HG02981 (cell line): ENCODE measurements at regions not wholly inside any gene's neighbourhood (a gene's known extent, or its start where the extent isn't known, plus 50 kb on each side); places are given as distances from the start of the nearest gene placed in this dataset.
"Not testable (repeated sequence)": the region's sequence is repeated elsewhere in the genome, so short reads cannot be mapped to it uniquely, and the experiment has no call there.

Experiments
- ATAC-seq: cut with Tn5 transposase; IDR thresholded peaks from one replicate; pipeline ENCODE4 v1.9.1; 2021; ENCODE audit warnings: mild to moderate bottlenecking, moderate library complexity; ENCODE audit not compliant: unreplicated experiment

DNA sequence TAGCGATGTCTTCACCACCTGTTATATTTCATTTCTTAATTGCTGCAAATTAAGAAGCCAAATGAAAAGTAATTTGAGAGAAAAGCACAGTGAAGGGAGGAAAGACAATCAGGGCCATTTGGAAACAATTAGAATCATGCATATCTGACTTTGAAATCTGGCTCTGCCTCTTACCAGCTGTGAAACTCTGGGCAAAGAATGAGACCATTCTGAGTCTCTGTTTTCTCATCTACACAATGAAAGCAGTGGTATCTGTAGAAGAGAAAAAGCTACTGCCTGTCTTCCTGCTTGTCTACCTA lies 334.5 kb upstream of the CYRIA start:
- ATAC-seq = no peak

- no peak for ATAC-seq
These were observed 333.9 kb upstream of the CYRIA start for GRCh38 chr2:16999347-17000183.

DNA sequence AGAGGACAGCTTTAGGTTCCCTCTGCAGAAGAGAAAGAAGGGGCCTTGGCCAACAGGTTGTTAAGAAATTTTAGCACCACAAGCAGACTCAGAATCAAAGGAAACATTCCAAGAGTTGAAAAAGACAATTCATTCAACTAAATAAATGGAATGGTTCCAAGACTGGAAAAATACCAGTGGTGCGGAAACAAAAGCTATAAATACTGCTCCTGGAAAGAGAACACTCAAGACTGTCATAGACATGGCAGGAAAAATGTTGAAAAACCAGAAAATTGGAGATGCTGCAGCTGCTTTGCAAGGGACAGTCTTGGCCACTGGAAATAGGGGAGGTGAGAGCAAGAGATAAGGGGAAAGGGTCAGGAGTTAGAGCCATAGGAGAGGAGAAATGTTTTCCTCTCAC lies 312.7 kb upstream of the CYRIA start:
- no peak for ATAC-seq

DNA sequence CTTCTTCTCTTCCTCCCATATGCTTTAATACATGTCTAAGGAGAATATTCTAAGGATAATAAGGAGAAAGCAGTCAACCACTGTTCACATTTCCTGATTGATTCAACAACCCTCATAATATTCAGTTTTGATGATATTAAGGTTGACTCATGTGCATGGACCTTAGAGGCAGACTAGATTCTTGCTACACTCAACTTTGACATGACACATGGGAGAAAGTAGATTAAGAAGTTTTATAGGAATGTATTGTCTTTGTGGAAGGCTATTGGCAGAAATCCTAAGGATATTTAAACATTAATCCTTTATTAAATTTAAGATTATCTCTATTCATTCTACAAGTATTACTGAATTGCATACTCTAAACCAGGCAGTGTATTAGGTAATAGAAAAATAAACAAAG lies 309.1 kb upstream of the CYRIA start:
- no peak for ATAC-seq

DNA sequence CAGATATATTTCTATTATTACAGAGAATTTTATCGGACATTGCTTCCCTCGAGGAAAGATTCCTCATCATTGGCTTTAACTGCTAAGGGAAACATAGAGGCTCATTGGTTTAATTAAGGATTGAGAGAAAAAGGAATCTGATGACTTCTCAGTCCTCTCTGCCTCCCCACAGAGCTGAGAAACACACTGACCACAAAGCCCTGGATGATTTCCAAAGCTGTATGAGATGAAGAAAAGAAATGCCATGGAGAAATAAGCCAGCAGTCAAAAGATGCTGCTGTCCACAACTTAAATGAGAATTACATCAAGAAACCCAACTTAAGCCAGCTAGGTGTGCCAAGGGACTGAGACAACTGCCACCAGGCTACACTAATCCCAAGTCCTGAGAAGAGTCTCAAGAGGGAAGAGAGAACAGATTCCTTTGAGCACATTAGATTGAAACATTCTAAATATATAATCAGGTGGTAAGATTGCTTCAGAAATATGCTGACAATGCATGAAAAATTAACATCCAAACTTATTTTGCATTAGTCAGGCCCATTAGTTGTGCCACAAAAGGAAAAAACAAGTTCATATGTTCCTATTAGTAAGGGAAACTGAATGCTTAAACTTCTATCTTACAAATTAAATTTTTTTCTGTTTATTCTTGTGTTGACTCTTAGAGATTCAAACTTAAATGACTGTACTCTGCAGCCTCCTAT lies 308.1 kb upstream of the CYRIA start:
- no peak for ATAC-seq

DNA sequence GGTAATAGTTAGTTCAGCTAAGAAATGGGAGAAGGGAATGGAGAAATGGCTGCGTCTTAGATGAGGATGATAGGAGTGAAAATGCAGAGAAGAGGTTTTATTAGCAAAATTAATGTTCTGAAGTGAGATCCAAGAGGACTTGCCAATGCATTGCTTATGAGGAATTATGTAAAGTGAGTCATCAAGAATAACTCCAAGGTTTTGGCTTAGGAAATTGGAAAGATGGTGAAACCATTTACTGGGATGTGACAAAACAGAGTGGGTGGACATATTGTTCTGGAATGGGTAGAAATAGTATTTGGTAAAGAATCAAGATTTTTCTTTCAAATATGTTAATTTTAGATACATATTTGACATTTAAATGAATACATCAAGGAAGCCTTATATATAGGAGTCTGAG lies 306.6 kb upstream of the CYRIA start:
- ATAC-seq = no peak

DNA sequence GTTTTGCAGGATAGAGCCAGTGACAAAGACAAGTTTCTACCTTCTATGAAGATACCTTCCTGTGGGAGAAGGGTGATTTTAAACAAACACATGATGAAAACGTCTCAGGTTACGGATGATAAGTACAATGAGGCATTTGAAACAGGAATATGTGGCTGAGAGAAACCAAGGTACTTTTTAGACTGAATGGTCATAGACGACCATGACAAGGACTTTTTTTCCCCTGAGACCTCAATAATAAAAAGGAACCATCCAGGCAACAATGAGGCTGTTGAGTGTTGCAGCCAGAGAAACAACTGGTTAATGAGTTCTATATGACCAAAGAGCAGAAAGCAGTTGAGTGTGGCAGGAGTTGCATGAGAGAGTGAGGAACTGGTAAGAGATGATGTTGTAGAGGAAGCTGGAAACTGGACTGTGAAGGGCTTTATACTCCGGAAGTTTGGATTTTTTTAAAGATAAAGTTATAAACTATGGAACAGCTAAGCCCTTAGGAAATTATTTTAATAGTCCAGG lies 306.1 kb upstream of the CYRIA start:
- ATAC-seq = no peak

- not testable (repeated sequence) for ATAC-seq
These were observed 305.3 kb upstream of the CYRIA start for GRCh38 chr2:16970948-16971347.

- no peak for ATAC-seq
These were observed 296.9 kb upstream of the CYRIA start for GRCh38 chr2:16962505-16962904.

DNA sequence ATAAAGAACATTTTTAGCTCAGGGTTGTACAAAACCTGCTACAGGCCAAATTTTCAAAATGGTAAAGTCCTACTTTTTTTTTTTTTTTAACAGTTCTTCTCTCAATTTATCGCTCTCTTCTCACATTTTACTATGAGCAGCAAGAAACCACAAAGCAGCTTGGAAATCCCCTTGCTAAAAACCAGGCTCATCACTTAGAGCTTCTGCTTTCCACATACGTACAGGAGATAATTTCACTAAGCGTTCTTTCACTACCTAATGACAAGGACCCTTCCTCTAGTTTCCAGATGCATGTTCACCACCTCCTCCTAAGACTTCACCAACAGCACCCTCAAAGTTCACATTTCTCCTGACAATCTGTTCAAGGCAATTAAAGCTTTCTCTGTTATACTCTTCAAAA lies 294.9 kb upstream of the CYRIA start:
- no peak for ATAC-seq

DNA sequence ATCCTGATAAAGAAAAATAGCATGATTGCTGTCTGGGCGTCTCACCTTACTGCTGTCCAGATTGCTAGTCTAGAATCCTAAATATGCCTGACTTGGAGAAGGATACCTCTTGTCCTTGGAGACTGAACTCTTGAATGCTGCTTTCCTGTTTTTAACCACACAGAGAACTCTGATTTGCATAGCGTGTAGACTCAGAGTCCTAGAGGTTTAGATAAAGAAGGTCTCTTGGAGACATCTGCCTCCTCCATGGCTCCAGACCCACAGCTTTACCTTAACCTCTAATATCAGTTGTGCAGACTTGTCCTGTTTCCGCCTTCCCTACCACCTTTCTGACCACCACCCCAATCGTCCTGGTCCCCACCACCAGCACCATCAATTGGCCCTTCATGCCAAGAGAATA lies 292.6 kb upstream of the CYRIA start:
- no peak for ATAC-seq

- ATAC-seq = no peak
These were observed 287.2 kb upstream of the CYRIA start for GRCh38 chr2:16952805-16953204.

DNA sequence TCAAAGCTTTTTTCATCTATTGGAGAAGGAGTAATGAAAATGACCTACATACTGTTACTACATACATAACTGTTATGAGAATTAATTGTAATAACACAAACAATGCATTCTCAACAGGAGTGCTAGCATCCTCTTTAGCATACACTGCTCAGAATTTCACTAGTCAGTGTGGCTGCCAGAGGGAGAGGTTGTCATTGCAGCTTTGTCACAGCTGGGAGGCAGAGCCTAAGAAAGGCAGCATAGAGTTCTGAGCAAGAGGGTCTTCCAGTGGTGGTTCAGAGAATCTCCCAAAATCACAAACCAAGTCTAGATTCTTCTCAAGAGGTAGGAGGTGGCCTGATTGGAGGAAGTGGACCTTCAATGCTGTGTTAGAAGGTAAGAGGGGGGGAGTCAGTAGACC lies 286.7 kb upstream of the CYRIA start:
- ATAC-seq = no peak

DNA sequence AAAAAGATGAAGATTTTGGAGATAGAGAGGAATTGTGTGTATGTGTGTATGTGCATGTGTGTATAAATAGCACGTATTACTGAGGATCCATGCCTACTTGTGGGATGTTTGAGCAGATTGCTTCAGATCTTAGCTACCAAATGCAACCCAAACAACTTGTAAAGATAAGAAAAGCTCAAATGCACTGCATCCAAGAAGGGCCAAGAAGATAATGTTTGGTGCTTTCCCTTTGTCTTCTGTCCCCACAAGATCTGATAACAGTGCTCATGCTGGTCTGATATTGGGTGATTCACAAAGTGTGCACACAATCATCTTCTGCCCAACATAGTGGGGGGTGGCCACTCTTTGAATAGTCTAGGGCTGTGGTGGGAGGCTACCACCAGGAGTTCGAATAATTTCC lies 284.8 kb upstream of the CYRIA start:
- no peak for ATAC-seq

DNA sequence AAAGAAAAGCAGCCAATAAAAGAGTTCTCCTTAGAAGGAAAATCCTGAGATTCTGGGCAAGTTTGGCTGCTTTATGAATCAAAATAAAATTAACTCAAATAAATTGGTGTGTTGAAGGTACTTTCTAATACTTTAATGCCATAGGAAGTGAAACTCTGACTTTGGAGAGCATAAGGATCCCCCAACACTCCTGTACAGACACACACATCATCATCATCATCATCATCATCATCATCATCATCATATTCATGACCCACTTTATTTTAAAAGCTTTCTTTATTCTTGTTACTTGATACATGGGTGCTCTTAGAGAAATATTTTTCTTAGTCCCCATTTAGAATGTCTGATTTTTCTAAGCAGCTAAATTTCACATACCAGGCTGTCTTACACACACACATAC lies 283.1 kb upstream of the CYRIA start:
- ATAC-seq = no peak

GRCh38 chr2:16948053-16948452 lies 282.4 kb upstream of the CYRIA start:
- no peak for ATAC-seq

- no peak for ATAC-seq
These were observed 277.8 kb upstream of the CYRIA start for GRCh38 chr2:16943279-16943958.

DNA sequence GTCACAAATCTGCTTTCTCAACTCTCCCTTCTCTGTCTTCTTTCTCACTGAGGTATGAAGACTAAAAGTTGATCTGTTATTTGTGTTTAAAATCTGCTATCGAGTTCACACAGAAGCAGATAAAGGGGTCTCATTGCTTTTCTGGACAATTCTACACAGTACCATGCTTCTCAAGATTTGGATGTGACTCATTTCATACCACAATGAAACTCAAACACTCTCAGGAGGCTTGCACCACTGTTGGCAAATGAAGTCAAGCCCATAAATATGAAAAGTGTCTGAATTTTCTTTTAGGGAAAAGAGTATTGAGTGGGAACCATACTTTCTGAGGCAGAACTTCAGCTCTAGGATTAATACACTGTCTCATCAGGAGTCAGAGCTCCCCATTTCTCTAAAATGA lies 274.6 kb upstream of the CYRIA start:
- no peak for ATAC-seq

GRCh38 chr2:16939771-16940170 lies 274.1 kb upstream of the CYRIA start:
- no peak for ATAC-seq

DNA sequence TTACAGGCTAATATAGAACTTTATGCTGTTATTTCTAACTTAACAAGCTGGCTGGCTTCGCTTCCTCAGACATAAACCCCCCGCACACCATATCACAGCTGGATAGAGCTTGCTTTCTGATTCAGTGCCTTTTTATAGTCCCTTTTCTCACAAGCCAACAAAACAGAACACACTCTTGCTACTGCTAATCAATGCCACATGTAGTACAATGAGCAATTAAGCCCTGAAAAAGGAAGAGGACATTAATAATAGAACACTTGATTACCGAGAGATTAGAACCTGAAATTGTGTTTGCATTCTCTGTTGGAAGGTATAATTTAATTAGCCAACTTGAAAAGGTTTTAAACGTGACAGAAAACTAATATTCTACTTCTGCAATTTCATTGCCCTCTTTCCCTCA lies 267.7 kb upstream of the CYRIA start:
- ATAC-seq = no peak

DNA sequence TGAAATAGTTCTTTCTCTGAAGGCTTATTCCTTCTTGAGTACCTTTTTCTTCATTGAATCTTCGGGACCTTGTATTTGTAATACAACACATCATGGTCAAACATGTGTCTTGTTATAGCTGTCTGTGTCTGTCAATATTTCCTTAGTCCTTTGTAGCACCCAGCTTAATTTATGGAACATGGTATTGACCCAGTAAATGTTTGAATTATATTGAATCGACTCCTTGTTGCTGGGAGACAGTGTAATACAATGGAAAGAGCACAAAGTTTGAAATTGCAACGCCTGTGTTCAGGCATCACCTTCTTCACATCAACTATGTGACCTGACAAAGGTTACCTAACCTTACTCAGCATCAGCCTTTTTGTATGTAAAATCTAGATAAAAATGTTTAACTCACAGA lies 267.2 kb upstream of the CYRIA start:
- no peak for ATAC-seq

GRCh38 chr2:16931441-16931840 lies 265.8 kb upstream of the CYRIA start:
- no peak for ATAC-seq
